ENCODE measurements at regions not wholly inside any gene's neighbourhood (a gene's known extent, or its start where the extent isn't known, plus 50 kb on each side); places are given as distances from the start of the nearest gene placed in this dataset.

- TF ChIP-seq CTCF (IDR thresholded peaks at IDR 0.05; ENCODE audit: poor library complexity, severe bottlenecking) (no peak), SMC3 (conservative IDR thresholded peaks at IDR 0.05; ENCODE audit: poor library complexity) (no peak), REST (IDR thresholded peaks at IDR 0.05; ENCODE audit: borderline replicate concordance) (no peak), EP300 (conservative IDR thresholded peaks at IDR 0.05; ENCODE audit: poor library complexity, severe bottlenecking) (no peak), POLR2AphosphoS5 (IDR thresholded peaks at IDR 0.05) (no peak), RAD21 (conservative IDR thresholded peaks at IDR 0.05) (no peak), EZH2 (IDR thresholded peaks at IDR 0.05; ENCODE audit: borderline replicate concordance, insufficient read depth, low read length, poor library complexity, severe bottlenecking) (no peak)
Observed at GRCh38 chr12:115830633-115831032, 446.9 kb downstream of the MED13L start.
